Neural crest cell (in vitro differentiated cells): ENCODE measurements at regions not wholly inside any gene's neighbourhood (a gene's known extent, or its start where the extent isn't known, plus 50 kb on each side); places are given as distances from the start of the nearest gene placed in this dataset.

ENCODE experiments used
- DNase-seq: peaks from one replicate; pipeline ENCODE4 v3.0.0; 2021; ENCODE audit warnings: low read depth, mixed read lengths, low spot score
- H3K27ac Mint-ChIP-seq: one replicate; pipeline ENCODE4 v1.8.0; 2021; ENCODE audit warnings: mild to moderate bottlenecking, mixed read lengths; ENCODE audit not compliant: unreplicated experiment
- H3K27me3 Mint-ChIP-seq: 2 replicates; pipeline ENCODE4 v1.8.0; 2021; ENCODE audit warnings: low read depth, mild to moderate bottlenecking, mixed read lengths
- H3K36me3 Mint-ChIP-seq: 2 replicates; pipeline ENCODE4 v1.8.0; 2021; ENCODE audit warnings: low read depth, mild to moderate bottlenecking, mixed read lengths
- H3K4me1 Mint-ChIP-seq: 2 replicates; pipeline ENCODE4 v1.8.0; 2021; ENCODE audit warnings: mixed read lengths
- H3K4me3 Mint-ChIP-seq: one replicate; pipeline ENCODE4 v1.8.0; 2021; ENCODE audit warnings: mild to moderate bottlenecking, mixed read lengths
- H3K9me3 Mint-ChIP-seq: 2 replicates; pipeline ENCODE4 v1.8.0; 2021; ENCODE audit warnings: mixed read lengths
- TF ChIP-seq, protein P1 (sequence below): fragments of 200-600 bp; sonication (generic); conservative IDR thresholded peaks from 2 replicates; pipeline ENCODE4 v1.5.0; 2021; ENCODE audit warnings: antibody characterized with exemption, mild to moderate bottlenecking

DNA sequence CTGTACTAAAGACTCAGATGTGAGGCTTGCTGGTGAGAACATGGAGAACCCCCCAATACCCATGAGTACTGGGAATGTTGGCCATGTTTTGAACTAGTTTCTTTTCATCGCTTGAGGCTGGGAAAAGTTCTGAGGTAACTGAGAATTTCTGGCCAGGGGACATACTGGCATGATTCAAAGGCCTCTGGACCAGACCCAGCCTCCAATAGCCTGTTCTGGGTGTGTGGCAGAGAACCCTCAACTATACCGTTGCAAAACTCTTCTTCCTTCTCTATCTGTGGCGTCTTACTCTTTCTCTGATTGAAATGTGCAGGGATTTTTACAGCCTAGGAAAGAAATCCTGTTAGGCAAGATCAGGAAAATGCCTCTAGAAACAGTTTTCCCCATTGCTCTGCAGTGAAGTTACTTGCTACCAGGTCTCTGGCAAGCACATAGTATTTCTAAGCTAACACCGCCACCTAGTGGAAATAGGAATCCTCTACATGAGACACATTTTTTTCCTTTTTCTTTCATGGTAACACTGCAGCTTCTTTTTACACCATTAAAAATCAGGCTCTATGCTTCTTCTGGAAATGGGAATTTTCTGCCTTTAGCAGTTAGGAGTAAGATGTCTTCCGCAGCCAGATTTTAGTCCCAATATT is 170.7 kb upstream of the ZCCHC13 start:
- no peak overlapping the region for H3K27ac Mint-ChIP-seq
- TF ChIP-seq, protein P1, sequence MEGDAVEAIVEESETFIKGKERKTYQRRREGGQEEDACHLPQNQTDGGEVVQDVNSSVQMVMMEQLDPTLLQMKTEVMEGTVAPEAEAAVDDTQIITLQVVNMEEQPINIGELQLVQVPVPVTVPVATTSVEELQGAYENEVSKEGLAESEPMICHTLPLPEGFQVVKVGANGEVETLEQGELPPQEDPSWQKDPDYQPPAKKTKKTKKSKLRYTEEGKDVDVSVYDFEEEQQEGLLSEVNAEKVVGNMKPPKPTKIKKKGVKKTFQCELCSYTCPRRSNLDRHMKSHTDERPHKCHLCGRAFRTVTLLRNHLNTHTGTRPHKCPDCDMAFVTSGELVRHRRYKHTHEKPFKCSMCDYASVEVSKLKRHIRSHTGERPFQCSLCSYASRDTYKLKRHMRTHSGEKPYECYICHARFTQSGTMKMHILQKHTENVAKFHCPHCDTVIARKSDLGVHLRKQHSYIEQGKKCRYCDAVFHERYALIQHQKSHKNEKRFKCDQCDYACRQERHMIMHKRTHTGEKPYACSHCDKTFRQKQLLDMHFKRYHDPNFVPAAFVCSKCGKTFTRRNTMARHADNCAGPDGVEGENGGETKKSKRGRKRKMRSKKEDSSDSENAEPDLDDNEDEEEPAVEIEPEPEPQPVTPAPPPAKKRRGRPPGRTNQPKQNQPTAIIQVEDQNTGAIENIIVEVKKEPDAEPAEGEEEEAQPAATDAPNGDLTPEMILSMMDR, result peak; percentile 92
- no peaks in the 10 kb centered on the region for H3K9me3 Mint-ChIP-seq
- peak; percentile 26 for DNase-seq
- H3K27me3 Mint-ChIP-seq, result no peaks in the 10 kb centered on the region
- H3K4me1 Mint-ChIP-seq, result no peaks in the 10 kb centered on the region
- peaks cover under 1% of the 10 kb centered on the region for H3K36me3 Mint-ChIP-seq
- H3K4me3 Mint-ChIP-seq, result no peak overlapping the region

DNA sequence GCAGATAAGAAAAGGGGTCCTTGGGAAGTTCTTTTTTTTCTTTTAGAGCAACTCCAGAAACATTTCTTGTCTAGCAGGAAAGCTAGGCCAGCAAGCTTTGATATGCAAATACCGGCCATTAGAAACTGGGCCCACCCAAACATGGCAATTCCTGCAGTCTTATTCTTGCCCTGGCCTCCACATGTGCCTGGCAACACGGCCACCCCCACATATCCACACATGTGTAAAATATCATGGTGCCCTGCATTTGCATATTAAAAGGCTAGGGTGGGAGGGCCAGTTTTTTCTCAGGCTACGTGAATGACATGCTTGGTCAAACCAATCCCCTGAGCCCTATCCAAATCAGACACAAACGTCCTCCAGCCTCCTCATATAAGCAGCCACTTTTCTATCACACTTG is 171.7 kb upstream of the ZCCHC13 start:
- H3K4me3 Mint-ChIP-seq, result no peak overlapping the region
- DNase-seq, result no peak
- H3K27me3 Mint-ChIP-seq, result no peaks in the 10 kb centered on the region
- TF ChIP-seq, protein P1, result no peak
- no peaks in the 10 kb centered on the region for H3K36me3 Mint-ChIP-seq
- H3K4me1 Mint-ChIP-seq, result no peaks in the 10 kb centered on the region
- H3K9me3 Mint-ChIP-seq, result no peaks in the 10 kb centered on the region
- H3K27ac Mint-ChIP-seq, result no peak overlapping the region

DNA sequence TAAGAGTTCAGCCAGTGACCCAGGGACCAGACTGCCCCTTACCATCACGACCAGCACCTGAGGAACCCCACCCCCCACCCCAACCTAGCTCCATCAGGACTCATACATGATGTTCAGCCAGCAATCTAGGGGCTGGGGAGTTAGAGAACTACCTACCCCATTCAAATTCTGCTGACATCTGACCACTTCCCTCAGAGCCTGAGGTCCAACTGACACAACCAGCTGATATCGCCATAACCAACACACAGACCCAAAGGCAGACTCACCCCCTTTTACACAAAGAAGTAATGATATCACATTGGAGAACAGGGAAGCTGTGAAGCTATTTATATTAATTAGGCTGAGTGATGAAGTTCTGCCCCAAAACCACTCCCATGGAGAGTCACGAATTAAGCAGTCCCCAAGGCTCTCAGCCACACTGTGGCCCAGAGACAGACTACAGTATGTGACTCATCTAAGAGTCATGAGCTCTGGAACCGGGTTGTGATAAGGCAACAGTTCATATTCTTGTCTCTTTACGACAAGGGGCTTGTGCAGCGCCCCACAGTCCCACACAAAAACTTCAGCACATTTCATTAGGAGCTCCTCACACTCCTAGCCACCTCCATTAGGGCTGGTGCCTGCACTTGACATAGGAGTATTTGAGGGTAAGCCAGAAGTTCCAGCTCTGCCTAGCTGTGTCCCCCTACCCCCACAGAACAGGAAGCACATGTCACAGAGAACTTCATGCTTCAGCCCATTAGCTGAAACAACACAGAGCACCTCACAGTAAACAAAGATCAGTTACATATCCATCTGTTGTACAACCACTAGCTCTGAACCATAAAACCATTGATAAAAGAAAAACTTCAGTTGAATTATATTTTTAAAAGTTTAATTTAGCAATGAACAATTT is 184.7 kb upstream of the ZCCHC13 start:
- Mint-ChIP-seq H3K36me3 (no peaks in the 10 kb centered on the region), H3K27me3 (no peaks in the 10 kb centered on the region), H3K4me3 (no peak overlapping the region), H3K4me1 (no peaks in the 10 kb centered on the region), H3K27ac (no peak overlapping the region), H3K9me3 (no peaks in the 10 kb centered on the region)
- TF ChIP-seq, protein P1, result no peak
- DNase-seq, result no peak

DNA sequence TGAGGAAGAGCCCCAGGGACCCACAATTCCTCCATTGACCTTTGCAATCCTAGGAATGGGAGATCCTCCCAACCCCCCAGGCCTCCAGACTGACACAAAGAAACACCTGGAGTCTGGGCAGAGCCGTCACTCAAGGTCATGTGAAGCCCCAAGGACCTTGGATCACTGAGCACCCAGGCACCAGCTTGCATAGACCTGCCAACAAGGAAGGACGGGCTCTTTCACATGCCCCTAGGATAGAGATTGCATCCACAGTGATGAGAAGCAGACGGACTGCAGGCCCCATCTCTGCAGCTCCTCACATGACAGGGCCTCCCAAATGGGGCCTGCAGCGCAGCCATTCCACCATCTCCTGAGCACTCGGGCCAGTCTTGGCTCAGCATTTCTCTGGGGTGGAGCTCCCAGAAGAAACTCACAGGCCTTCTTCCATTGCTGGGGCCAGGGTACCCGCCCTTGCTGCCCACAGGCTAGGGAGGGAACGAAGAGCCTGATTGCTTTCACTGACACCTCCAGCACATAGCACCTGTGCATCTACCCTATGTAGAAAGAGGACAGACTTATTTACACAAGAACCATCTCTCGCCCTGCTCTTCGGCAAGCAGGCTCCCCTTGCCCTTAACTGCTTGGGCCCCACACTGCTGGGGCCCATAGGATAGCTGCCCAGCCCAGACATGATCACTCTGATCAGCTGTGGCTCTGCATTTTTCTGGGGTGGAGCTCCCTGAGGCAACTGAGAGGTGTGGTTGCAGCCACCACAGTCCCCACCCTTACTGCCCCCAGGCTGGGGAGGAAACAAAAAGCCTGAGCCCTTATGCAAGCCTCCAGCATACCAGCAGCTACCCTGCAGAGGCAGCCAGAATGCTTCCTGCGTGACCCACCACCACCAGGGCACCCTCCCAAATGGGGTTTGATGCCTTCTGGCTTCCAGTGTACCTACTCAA is 185.7 kb upstream of the ZCCHC13 start:
- DNase-seq, result no peak
- no peaks in the 10 kb centered on the region for H3K9me3 Mint-ChIP-seq
- no peaks in the 10 kb centered on the region for H3K4me1 Mint-ChIP-seq
- no peak overlapping the region for H3K4me3 Mint-ChIP-seq
- H3K36me3 Mint-ChIP-seq, result no peaks in the 10 kb centered on the region
- H3K27ac Mint-ChIP-seq, result no peak overlapping the region
- H3K27me3 Mint-ChIP-seq, result no peaks in the 10 kb centered on the region
- TF ChIP-seq, protein P1, result no peak

DNA sequence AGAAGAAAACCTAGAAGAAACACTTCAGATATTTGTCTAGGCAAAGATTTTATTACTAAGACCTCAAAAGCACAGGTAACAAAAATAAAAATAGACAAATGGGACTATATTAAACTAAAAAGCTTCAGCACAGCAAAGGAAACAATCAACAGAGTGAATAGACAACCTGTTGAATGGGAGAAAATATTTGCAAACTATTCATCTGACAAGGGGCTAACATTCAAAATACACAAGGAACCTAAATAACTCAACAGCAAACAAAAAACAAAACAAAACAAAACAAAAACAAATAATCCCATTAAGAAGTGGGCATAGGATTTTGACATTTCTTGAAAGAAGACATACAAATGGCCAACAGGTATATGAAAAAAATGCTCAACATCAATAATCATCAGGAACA is 192.7 kb upstream of the ZCCHC13 start:
- H3K9me3 Mint-ChIP-seq, result peaks cover 9% of the 10 kb centered on the region
- H3K27me3 Mint-ChIP-seq, result no peaks in the 10 kb centered on the region
- H3K27ac Mint-ChIP-seq, result no peak overlapping the region
- DNase-seq, result no peak
- TF ChIP-seq, protein P1, result no peak
- H3K36me3 Mint-ChIP-seq, result peaks cover 21% of the 10 kb centered on the region
- no peak overlapping the region for H3K4me3 Mint-ChIP-seq
- H3K4me1 Mint-ChIP-seq, result no peaks in the 10 kb centered on the region
